DND-41 (cell line): ENCODE measurements at regions not wholly inside any gene's neighbourhood (a gene's known extent, or its start where the extent isn't known, plus 50 kb on each side); places are given as distances from the start of the nearest gene placed in this dataset.

Experiments used
- ATAC-seq: fragments of 200-7000 bp; cut with Tn5 transposase; 3 replicates; pipeline ENCODE4 v1.9.1; 2021; ENCODE audit warnings: low read depth; ENCODE audit not compliant: insufficient read depth
- DNase-seq: peaks from one replicate; pipeline ENCODE4 v3.0.0-alpha.2; 2020
- H2AFZ ChIP-seq: 2 replicates; pipeline ENCODE4 v1.6.0; 2012; ENCODE audit warnings: low read depth, low read length
- H3K27ac ChIP-seq: 2 replicates; pipeline ENCODE4 v1.5.1; 2012; ENCODE audit warnings: low read length, inconsistent platforms
- H3K27me3 ChIP-seq: fragments of 200-600 bp; sonication (generic); 2 replicates; pipeline ENCODE4 v1.6.0; 2012; ENCODE audit warnings: low read length, mild to moderate bottlenecking, inconsistent platforms; ENCODE audit not compliant: insufficient read depth, poor library complexity
- H3K36me3 ChIP-seq: 2 replicates; pipeline ENCODE4 v1.5.1; 2012; ENCODE audit warnings: low read length, inconsistent platforms; ENCODE audit not compliant: insufficient read depth
- H3K4me1 ChIP-seq: 2 replicates; pipeline ENCODE4 v1.5.1; 2012; ENCODE audit warnings: mild to moderate bottlenecking, low read length; ENCODE audit not compliant: insufficient read depth
- H3K4me2 ChIP-seq: 2 replicates; pipeline ENCODE4 v1.6.0; 2012; ENCODE audit warnings: mild to moderate bottlenecking, moderate library complexity, low read length, inconsistent platforms; ENCODE audit not compliant: insufficient read depth
- H3K4me3 ChIP-seq, 2 experiments: fragments of 200-600 bp in 1 of 2; shearing (Covaris generic) in 1 of 2; 2 replicates each; pipeline ENCODE4 v1.5.1; 2012 to 2016; ENCODE audit warnings: inconsistent platforms in 2 of 2, low read length in 2 of 2, mild to moderate bottlenecking in 2 of 2, low read depth in 1 of 2, moderate library complexity in 1 of 2
- H3K79me2 ChIP-seq: 2 replicates; pipeline ENCODE4 v1.6.0; 2012; ENCODE audit warnings: low read length, inconsistent platforms; ENCODE audit not compliant: insufficient read depth
- H3K9ac ChIP-seq: 2 replicates; pipeline ENCODE4 v1.6.0; 2012; ENCODE audit warnings: low read depth, mild to moderate bottlenecking, inconsistent platforms, low read length, moderate library complexity
- H3K9me3 ChIP-seq: 2 replicates; pipeline ENCODE4 v1.5.1; 2012; ENCODE audit warnings: low read length, moderate library complexity, mild to moderate bottlenecking, inconsistent platforms; ENCODE audit not compliant: insufficient read depth, severe bottlenecking
- H4K20me1 ChIP-seq: 2 replicates; pipeline ENCODE4 v1.6.0; 2012; ENCODE audit warnings: low read length; ENCODE audit not compliant: insufficient read depth
- CTCF ChIP-seq: IDR thresholded peaks from 2 replicates; pipeline ENCODE4 v1.5.1; 2012; ENCODE audit warnings: borderline replicate concordance, low read length, moderate library complexity, mild to moderate bottlenecking; ENCODE audit not compliant: poor library complexity, severe bottlenecking; ENCODE audit errors: extremely low read depth
- EZH2 ChIP-seq: IDR thresholded peaks from 3 replicates; pipeline ENCODE4 v1.6.1; 2012; ENCODE audit warnings: borderline replicate concordance, low read depth, mild to moderate bottlenecking, moderate library complexity, low read length, inconsistent platforms; ENCODE audit not compliant: severe bottlenecking

GRCh38 chr2:133635131-133635530 is 66.9 kb upstream of the NCKAP5 start:
- TF ChIP-seq EZH2 (no peak), CTCF (no peak)
- no peaks in the 10 kb centered on the region for H3K36me3 ChIP-seq
- no peak overlapping the region for H3K4me2 ChIP-seq
- ATAC-seq (no peak), DNase-seq (no peak)
- no peak overlapping the region for H3K9ac ChIP-seq
- no peak overlapping the region for H2AFZ ChIP-seq
- no peaks in the 10 kb centered on the region for H3K9me3 ChIP-seq
- H3K27ac ChIP-seq, result no peak overlapping the region
- no peaks in the 10 kb centered on the region for H4K20me1 ChIP-seq
- H3K4me3 ChIP-seq, result no peak overlapping the region
- H3K79me2 ChIP-seq, result no peaks in the 10 kb centered on the region
- H3K4me1 ChIP-seq, result no peaks in the 10 kb centered on the region
- peaks cover 3% of the 10 kb centered on the region for H3K27me3 ChIP-seq

GRCh38 chr2:133636287-133636686 is 68.0 kb upstream of the NCKAP5 start:
- H3K4me1 ChIP-seq, result no peaks in the 10 kb centered on the region
- no peak overlapping the region for H3K4me3 ChIP-seq
- ATAC-seq (no peak), DNase-seq (no peak)
- no peak overlapping the region for H3K27ac ChIP-seq
- H3K4me2 ChIP-seq, result no peak overlapping the region
- no peak overlapping the region for H2AFZ ChIP-seq
- no peaks in the 10 kb centered on the region for H3K9me3 ChIP-seq
- H4K20me1 ChIP-seq, result no peaks in the 10 kb centered on the region
- TF ChIP-seq EZH2, result no peak
- no peak for TF ChIP-seq CTCF
- no peaks in the 10 kb centered on the region for H3K36me3 ChIP-seq
- H3K27me3 ChIP-seq, result peaks cover 3% of the 10 kb centered on the region
- no peak overlapping the region for H3K9ac ChIP-seq
- no peaks in the 10 kb centered on the region for H3K79me2 ChIP-seq

- no peak overlapping the region for H3K4me2 ChIP-seq
- no peak for TF ChIP-seq CTCF
- no peak for TF ChIP-seq EZH2
- H3K27ac ChIP-seq, result no peak overlapping the region
- H3K27me3 ChIP-seq, result peaks cover 3% of the 10 kb centered on the region
- no peaks in the 10 kb centered on the region for H3K4me1 ChIP-seq
- no peak overlapping the region for H3K4me3 ChIP-seq
- H3K36me3 ChIP-seq, result no peaks in the 10 kb centered on the region
- DNase-seq, result no peak
- no peaks in the 10 kb centered on the region for H3K9me3 ChIP-seq
- no peak overlapping the region for H3K9ac ChIP-seq
- H3K79me2 ChIP-seq, result no peaks in the 10 kb centered on the region
- ATAC-seq, result no peak
- no peaks in the 10 kb centered on the region for H4K20me1 ChIP-seq
- H2AFZ ChIP-seq, result no peak overlapping the region
Measured at GRCh38 chr2:133640103-133640502, 71.8 kb upstream of the NCKAP5 start.

GRCh38 chr2:133641497-133641896 is 73.2 kb upstream of the NCKAP5 start:
- Histone ChIP-seq H3K27ac (no peak overlapping the region), H3K4me3 (no peak overlapping the region), H3K4me2 (no peak overlapping the region), H3K9me3 (no peaks in the 10 kb centered on the region), H4K20me1 (no peaks in the 10 kb centered on the region), H3K36me3 (no peaks in the 10 kb centered on the region), H3K4me1 (no peaks in the 10 kb centered on the region), H3K9ac (no peak overlapping the region), H3K79me2 (no peaks in the 10 kb centered on the region), H3K27me3 (peaks cover 3% of the 10 kb centered on the region), H2AFZ (no peak overlapping the region)
- DNase-seq, result no peak
- no peak for ATAC-seq
- TF ChIP-seq EZH2, result no peak
- no peak for TF ChIP-seq CTCF
